ENCODE measurements at regions not wholly inside any gene's neighbourhood (a gene's known extent, or its start where the extent isn't known, plus 50 kb on each side); places are given as distances from the start of the nearest gene placed in this dataset.
"Not testable (repeated sequence)": the region's sequence is repeated elsewhere in the genome, so short reads cannot be mapped to it uniquely, and the experiment has no call there.

DNA sequence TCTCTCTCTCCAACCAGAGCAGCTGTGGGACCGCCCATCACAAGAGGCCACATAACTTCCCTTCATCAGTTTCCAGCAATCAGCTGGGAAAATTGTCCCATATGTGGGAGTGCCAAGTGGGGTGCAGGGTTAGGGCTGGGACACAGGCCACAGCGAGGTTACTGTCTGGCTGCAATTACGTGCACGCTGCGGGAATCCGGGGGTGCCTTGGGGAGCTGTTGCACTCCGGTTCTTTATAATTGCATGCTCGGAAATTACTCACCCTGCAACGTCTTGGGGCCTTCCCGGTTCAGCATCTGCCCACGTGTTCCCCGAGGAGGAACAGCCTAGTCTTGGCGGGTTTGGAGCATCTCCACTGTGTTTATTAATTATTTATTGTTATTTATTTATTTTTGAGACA, 4495.9 kb upstream of the OR11H1 start:
- TF ChIP-seq, protein P1, sequence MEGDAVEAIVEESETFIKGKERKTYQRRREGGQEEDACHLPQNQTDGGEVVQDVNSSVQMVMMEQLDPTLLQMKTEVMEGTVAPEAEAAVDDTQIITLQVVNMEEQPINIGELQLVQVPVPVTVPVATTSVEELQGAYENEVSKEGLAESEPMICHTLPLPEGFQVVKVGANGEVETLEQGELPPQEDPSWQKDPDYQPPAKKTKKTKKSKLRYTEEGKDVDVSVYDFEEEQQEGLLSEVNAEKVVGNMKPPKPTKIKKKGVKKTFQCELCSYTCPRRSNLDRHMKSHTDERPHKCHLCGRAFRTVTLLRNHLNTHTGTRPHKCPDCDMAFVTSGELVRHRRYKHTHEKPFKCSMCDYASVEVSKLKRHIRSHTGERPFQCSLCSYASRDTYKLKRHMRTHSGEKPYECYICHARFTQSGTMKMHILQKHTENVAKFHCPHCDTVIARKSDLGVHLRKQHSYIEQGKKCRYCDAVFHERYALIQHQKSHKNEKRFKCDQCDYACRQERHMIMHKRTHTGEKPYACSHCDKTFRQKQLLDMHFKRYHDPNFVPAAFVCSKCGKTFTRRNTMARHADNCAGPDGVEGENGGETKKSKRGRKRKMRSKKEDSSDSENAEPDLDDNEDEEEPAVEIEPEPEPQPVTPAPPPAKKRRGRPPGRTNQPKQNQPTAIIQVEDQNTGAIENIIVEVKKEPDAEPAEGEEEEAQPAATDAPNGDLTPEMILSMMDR (IDR thresholded peaks at IDR 0.05), result not testable (repeated sequence)
- TF ChIP-seq POLR2A (IDR thresholded peaks at IDR 0.05), result not testable (repeated sequence)
